Tibial nerve (tissue), 4 donors: ENCODE measurements at regions not wholly inside any gene's neighbourhood (a gene's known extent, or its start where the extent isn't known, plus 50 kb on each side); places are given as distances from the start of the nearest gene placed in this dataset.

Experiments used
- EP300 ChIP-seq, 2 donors: sonication (generic); formaldehyde crosslinking; IDR thresholded peaks; one replicate each; pipeline ENCODE4 v1.6.1; 2017; ENCODE audit warnings: antibody characterized with exemption in 2 of 2, mild to moderate bottlenecking in 1 of 2
- POLR2A ChIP-seq, 2 donors: fragments of 450-650 bp; IDR thresholded peaks; one replicate each; pipeline ENCODE4 v1.6.1; 2017; ENCODE audit warnings: antibody characterized with exemption in 2 of 2, mild to moderate bottlenecking in 2 of 2, moderate library complexity in 2 of 2
- TF ChIP-seq, protein P1 (sequence below), 5 experiments: fragments of 200-600 bp in 3 of 5; fragments of 450-650 bp in 2 of 5; sonication (generic) in 3 of 5; IDR thresholded peaks; one replicate each; pipeline ENCODE4 v1.5.1; 2016 to 2019; ENCODE audit warnings: antibody characterized with exemption in 5 of 5, mild to moderate bottlenecking in 3 of 5, moderate library complexity in 2 of 5

DNA sequence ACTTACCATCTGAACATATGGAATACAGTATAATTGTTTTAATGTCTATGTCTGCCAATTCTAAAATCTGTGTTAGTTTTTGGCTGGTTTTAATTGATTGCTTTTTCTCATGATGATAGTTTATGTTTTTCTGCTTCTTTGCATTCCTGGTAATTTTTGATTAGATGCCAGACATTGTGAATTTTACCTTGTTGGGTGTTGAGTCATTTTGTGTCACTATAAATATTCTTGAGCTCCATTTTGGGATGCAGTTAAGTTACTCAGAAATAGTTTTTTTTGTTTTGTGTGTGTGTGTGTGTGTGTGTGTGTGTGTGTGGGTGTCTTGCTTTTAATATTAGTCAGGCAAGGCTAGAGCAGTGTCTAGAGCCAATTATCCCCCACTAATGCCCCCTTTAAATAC, 818.8 kb upstream of the NR2F2 start:
- TF ChIP-seq POLR2A (IDR thresholded peaks at IDR 0.05), result no peak
- TF ChIP-seq, protein P1, sequence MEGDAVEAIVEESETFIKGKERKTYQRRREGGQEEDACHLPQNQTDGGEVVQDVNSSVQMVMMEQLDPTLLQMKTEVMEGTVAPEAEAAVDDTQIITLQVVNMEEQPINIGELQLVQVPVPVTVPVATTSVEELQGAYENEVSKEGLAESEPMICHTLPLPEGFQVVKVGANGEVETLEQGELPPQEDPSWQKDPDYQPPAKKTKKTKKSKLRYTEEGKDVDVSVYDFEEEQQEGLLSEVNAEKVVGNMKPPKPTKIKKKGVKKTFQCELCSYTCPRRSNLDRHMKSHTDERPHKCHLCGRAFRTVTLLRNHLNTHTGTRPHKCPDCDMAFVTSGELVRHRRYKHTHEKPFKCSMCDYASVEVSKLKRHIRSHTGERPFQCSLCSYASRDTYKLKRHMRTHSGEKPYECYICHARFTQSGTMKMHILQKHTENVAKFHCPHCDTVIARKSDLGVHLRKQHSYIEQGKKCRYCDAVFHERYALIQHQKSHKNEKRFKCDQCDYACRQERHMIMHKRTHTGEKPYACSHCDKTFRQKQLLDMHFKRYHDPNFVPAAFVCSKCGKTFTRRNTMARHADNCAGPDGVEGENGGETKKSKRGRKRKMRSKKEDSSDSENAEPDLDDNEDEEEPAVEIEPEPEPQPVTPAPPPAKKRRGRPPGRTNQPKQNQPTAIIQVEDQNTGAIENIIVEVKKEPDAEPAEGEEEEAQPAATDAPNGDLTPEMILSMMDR (IDR thresholded peaks at IDR 0.05), result no peak
- TF ChIP-seq EP300 (IDR thresholded peaks at IDR 0.05), result no peak
